Esophagus squamous epithelium (tissue), 5 donors: ENCODE measurements at regions not wholly inside any gene's neighbourhood (a gene's known extent, or its start where the extent isn't known, plus 50 kb on each side); places are given as distances from the start of the nearest gene placed in this dataset.

ENCODE experiments used
- DNase-seq: peaks from one replicate; lab custom pipeline; 2025; lab: John Stamatoyannopoulos, UW
- H3K27ac ChIP-seq, 4 donors: fragments of 200-600 bp; sonication (generic); one replicate each; pipeline ENCODE4 v1.5.1; 2016 to 2019; ENCODE audit warnings: mild to moderate bottlenecking in 1 of 4
- H3K27me3 ChIP-seq, 4 donors: fragments of 200-600 bp; sonication (generic); 1 replicate in 3 of 4; 2 replicates in 1 of 4; pipeline versions ENCODE4 v1.5.1 to v1.6.0; 2017 to 2021; ENCODE audit warnings: antibody characterized with exemption in 1 of 4
- H3K36me3 ChIP-seq, 3 donors: fragments of 200-600 bp; sonication (generic); one replicate each; pipeline ENCODE4 v1.5.1; 2016 to 2019
- H3K4me1 ChIP-seq, 3 donors: fragments of 200-600 bp; sonication (generic); one replicate each; pipeline ENCODE4 v1.5.1; 2017 to 2019
- H3K4me3 ChIP-seq, 4 donors: fragments of 200-600 bp; sonication (generic); 1 replicate in 3 of 4; 2 replicates in 1 of 4; pipeline ENCODE4 v1.5.1; 2016 to 2019; ENCODE audit warnings: mild to moderate bottlenecking in 2 of 4, moderate library complexity in 1 of 4
- H3K9me3 ChIP-seq, 3 donors: fragments of 200-600 bp; sonication (generic); one replicate each; pipeline ENCODE4 v1.5.1; 2016 to 2019
- POLR2A ChIP-seq, 4 donors: fragments of 450-650 bp; IDR thresholded peaks; one replicate each; pipeline ENCODE4 v1.6.1; 2017; ENCODE audit warnings: antibody characterized with exemption in 4 of 4, mild to moderate bottlenecking in 4 of 4, moderate library complexity in 3 of 4
- WGBS, 2 donors: methylation state at CpG; one replicate each; pipeline ENCODE4 v1.1.5; 2018; 5-methylcytosine and 5-hydroxymethylcytosine counted together
- intact Hi-C: fragments of 100-400 bp; cut with DNase I; formaldehyde crosslinking; loops from one replicate; pipeline ENCODE4 v1.15.0; 2022
- TF ChIP-seq, protein P1 (sequence below), 6 experiments: fragments of 450-650 bp in 4 of 6; fragments of 200-600 bp in 2 of 6; sonication (generic) in 2 of 6; IDR thresholded peaks; one replicate each; pipeline ENCODE4 v1.5.1; 2016 to 2019; ENCODE audit warnings: antibody characterized with exemption in 6 of 6, mild to moderate bottlenecking in 4 of 6, moderate library complexity in 4 of 6
- donor health status: DM: yes; HTN: yes; CAD: no.

DNA sequence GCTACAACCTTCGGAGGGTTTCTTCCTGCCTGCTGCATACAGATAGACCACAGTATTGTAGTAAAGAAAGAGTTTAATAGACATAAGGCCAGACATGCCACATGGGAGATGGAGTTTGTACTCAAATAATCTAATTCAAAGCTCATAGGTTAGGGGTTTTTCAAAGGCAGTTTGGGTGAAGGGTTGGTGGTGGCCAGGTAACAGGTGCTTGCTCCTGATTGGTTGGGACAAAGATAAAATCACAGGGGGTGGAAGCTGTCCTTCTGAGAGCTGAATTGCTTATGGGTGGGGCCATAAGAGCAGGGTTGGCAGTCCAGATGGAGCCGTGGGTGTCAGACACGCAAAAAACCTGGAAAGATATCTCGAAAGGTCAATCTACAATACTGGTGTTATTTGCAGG, 92.3 kb upstream of the ETV3 start:
- intact Hi-C loops, result no loop called here
- Histone ChIP-seq H3K27me3 (no peaks in the 10 kb centered on the region), H3K4me1 (no peaks in the 10 kb centered on the region), H3K9me3 (no peaks in the 10 kb centered on the region), H3K4me3 (no peak overlapping the region), H3K36me3 (no peaks in the 10 kb centered on the region), H3K27ac (no peak overlapping the region)
- TF ChIP-seq POLR2A (IDR thresholded peaks at IDR 0.05), result no peak
- TF ChIP-seq, protein P1, sequence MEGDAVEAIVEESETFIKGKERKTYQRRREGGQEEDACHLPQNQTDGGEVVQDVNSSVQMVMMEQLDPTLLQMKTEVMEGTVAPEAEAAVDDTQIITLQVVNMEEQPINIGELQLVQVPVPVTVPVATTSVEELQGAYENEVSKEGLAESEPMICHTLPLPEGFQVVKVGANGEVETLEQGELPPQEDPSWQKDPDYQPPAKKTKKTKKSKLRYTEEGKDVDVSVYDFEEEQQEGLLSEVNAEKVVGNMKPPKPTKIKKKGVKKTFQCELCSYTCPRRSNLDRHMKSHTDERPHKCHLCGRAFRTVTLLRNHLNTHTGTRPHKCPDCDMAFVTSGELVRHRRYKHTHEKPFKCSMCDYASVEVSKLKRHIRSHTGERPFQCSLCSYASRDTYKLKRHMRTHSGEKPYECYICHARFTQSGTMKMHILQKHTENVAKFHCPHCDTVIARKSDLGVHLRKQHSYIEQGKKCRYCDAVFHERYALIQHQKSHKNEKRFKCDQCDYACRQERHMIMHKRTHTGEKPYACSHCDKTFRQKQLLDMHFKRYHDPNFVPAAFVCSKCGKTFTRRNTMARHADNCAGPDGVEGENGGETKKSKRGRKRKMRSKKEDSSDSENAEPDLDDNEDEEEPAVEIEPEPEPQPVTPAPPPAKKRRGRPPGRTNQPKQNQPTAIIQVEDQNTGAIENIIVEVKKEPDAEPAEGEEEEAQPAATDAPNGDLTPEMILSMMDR (IDR thresholded peaks at IDR 0.05), result no peak
- no peak for DNase-seq
- 85 to 90% methylated on average over 4 of the region's 4 CpGs for WGBS, 2 donors

DNA sequence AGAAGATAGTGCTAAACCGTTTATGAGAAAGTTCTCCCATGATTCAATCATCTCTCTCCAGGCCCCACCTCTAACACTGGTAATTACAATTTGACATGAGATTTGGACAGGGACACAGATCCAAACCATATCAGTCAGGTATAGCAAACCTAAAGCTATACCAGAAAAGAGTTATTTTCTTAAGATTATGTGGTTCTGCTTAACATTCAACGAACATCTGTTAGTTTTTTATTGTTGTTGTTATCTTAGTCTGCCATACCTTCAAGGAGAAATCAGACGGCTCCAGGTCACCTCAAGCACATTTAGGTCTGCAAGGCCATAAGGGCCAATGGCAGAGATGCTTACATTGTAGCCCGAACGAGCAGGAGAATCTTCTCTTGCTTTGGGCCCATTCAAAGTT, 89.5 kb upstream of the ETV3 start:
- H3K36me3 ChIP-seq, result no peaks in the 10 kb centered on the region
- no peak overlapping the region for H3K4me3 ChIP-seq
- intact Hi-C loops, result no loop called here
- H3K4me1 ChIP-seq, result no peaks in the 10 kb centered on the region
- H3K27ac ChIP-seq, result no peak overlapping the region
- 69 to 72% methylated on average over 5 of the region's 5 CpGs for WGBS, 2 donors
- no peak for DNase-seq
- TF ChIP-seq, protein P1 (IDR thresholded peaks at IDR 0.05), result no peak
- no peak for TF ChIP-seq POLR2A (IDR thresholded peaks at IDR 0.05)
- H3K27me3 ChIP-seq, result no peaks in the 10 kb centered on the region
- no peaks in the 10 kb centered on the region for H3K9me3 ChIP-seq

DNA sequence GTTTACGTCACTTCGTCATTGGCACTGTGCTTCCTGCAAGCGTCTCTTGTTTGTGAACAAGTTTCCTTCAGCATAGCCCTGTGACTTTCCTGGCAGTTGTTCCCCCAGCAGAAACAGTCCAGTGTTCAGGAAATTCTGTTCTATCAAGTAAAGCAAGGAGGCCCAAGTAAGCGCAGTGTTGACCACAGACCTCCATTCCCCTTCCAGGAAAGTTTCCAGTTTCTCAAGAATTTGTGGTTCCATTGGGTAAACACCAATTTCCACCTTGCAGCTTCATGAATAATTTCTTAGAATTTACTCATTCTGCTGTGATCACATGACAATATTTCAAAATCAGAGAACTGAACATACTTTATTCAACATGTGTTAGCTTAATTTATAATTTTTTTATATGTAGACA, 88.5 kb upstream of the ETV3 start:
- intact Hi-C loops, result no loop called here
- H3K9me3 ChIP-seq, result no peaks in the 10 kb centered on the region
- no peaks in the 10 kb centered on the region for H3K4me1 ChIP-seq
- H3K36me3 ChIP-seq, result no peaks in the 10 kb centered on the region
- no peak for DNase-seq
- TF ChIP-seq POLR2A (IDR thresholded peaks at IDR 0.05), result no peak
- TF ChIP-seq, protein P1 (IDR thresholded peaks at IDR 0.05), result no peak
- no peak overlapping the region for H3K4me3 ChIP-seq
- no peak overlapping the region for H3K27ac ChIP-seq
- 76 to 89% methylated on average over 4 of the region's 4 CpGs for WGBS, 2 donors
- no peaks in the 10 kb centered on the region for H3K27me3 ChIP-seq

DNA sequence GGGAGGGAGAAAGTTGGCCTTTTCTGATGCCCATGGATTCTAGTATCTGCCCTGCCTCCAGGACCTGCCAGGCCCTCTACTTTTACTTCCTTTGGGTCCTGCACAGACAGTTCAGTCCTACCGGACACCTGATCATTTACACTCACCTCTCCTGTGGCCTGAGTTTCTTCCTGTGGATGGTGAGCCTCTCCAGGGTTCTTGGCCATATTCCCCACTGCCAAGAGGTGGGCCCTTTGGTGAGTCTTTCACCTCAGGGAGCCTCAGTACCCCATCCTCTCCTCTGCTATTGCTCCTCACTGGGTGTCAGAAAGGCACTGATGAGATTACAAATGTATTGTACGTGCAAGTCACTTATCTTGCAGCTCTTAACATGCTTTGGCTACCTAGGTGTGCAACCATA, 81.4 kb upstream of the ETV3 start:
- H3K4me1 ChIP-seq, result no peaks in the 10 kb centered on the region
- no peak for TF ChIP-seq POLR2A (IDR thresholded peaks at IDR 0.05)
- TF ChIP-seq, protein P1 (IDR thresholded peaks at IDR 0.05), result no peak
- H3K27me3 ChIP-seq, result peaks cover 0 to 30% (median 0%) of the 10 kb centered on the region in 4 donors
- intact Hi-C loops, result no loop called here
- 42 to 75% methylated on average over 1 to 2 of the region's 2 CpGs for WGBS, 2 donors
- no peak overlapping the region for H3K4me3 ChIP-seq
- H3K9me3 ChIP-seq, result peaks cover 0 to 3% (median 0%) of the 10 kb centered on the region in 3 donors
- DNase-seq, result no peak
- H3K36me3 ChIP-seq, result no peaks in the 10 kb centered on the region
- H3K27ac ChIP-seq, result no peak overlapping the region

DNA sequence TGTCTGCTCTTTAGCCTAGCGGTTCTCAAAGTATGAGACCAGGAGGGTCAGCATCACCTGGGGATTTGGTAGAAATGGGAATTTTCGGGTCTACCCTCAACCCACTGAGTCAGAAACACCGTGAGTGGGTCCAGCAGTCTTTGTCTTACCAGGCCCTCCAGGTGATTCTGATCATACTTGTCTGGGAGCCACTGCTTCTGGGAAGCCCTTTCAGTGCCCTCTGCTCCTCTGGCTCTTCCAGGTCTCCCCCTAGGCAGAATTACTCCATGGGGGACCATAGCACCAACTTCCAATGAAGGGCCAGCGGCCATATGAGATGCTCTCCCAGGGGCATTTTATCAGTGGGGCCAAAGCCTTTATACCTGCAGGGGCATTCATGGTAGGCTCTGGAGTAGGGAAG, 81.0 kb upstream of the ETV3 start:
- Histone ChIP-seq H3K9me3 (peaks cover 0 to 7% (median 0%) of the 10 kb centered on the region in 3 donors), H3K27me3 (peaks cover 0 to 30% (median 0%) of the 10 kb centered on the region in 4 donors), H3K27ac (no peak overlapping the region), H3K4me3 (no peak overlapping the region), H3K4me1 (no peaks in the 10 kb centered on the region), H3K36me3 (no peaks in the 10 kb centered on the region)
- WGBS, 2 donors, result 56 to 71% methylated on average over 3 of the region's 4 CpGs
- TF ChIP-seq POLR2A (IDR thresholded peaks at IDR 0.05), result no peak
- TF ChIP-seq, protein P1 (IDR thresholded peaks at IDR 0.05), result no peak
- intact Hi-C loops, result no loop called here
- no peak for DNase-seq
